ENCODE measurements at regions not wholly inside any gene's neighbourhood (a gene's known extent, or its start where the extent isn't known, plus 50 kb on each side); places are given as distances from the start of the nearest gene placed in this dataset.

DNA sequence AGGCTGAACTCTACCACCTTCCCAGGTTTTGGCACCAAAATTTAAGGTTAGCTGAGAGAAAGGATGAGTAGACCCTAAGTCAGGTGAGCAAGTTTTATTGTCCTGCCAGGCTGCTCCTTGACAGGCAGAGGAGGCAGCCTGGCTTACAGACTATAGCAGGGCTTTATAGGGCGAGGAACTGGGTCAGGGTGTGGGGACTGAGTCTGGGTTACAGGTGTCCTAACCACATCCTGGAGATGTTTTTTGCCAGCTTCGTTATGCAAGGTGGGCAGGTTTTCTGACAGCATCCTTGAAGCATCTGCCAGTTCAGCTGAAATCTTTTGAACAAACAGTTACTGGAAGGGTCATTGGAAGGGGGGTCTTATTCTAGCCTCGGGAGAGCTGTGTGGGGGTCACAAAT lies 905.7 kb upstream of the SLITRK5 start:
- H3K4me1 ChIP-seq, result no peaks in the 10 kb centered on the region
- ATAC-seq (ENCODE audit: low FRiP score in 2 of 2) (peak in 1 of 2 donors; percentile 21), DNase-seq (no peak)
- TF ChIP-seq POLR2AphosphoS5 (IDR thresholded peaks at IDR 0.05), result no peak
- no peak for TF ChIP-seq EP300 (IDR thresholded peaks at IDR 0.05)
- TF ChIP-seq, protein P1, sequence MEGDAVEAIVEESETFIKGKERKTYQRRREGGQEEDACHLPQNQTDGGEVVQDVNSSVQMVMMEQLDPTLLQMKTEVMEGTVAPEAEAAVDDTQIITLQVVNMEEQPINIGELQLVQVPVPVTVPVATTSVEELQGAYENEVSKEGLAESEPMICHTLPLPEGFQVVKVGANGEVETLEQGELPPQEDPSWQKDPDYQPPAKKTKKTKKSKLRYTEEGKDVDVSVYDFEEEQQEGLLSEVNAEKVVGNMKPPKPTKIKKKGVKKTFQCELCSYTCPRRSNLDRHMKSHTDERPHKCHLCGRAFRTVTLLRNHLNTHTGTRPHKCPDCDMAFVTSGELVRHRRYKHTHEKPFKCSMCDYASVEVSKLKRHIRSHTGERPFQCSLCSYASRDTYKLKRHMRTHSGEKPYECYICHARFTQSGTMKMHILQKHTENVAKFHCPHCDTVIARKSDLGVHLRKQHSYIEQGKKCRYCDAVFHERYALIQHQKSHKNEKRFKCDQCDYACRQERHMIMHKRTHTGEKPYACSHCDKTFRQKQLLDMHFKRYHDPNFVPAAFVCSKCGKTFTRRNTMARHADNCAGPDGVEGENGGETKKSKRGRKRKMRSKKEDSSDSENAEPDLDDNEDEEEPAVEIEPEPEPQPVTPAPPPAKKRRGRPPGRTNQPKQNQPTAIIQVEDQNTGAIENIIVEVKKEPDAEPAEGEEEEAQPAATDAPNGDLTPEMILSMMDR (IDR thresholded peaks at IDR 0.05), result no peak
- TF ChIP-seq POLR2A (IDR thresholded peaks at IDR 0.05), result no peak
- peaks cover 0 to 6% (median 0%) of the 10 kb centered on the region in 4 donors for H3K9me3 ChIP-seq
- WGBS, 2 donors, result 72 to 76% methylated on average over 3 of the region's 3 CpGs
- H3K4me3 ChIP-seq, result no peak overlapping the region
- no peaks in the 10 kb centered on the region for H3K36me3 ChIP-seq
- H3K27me3 ChIP-seq, result no peaks in the 10 kb centered on the region
- H3K27ac ChIP-seq, result no peak overlapping the region

DNA sequence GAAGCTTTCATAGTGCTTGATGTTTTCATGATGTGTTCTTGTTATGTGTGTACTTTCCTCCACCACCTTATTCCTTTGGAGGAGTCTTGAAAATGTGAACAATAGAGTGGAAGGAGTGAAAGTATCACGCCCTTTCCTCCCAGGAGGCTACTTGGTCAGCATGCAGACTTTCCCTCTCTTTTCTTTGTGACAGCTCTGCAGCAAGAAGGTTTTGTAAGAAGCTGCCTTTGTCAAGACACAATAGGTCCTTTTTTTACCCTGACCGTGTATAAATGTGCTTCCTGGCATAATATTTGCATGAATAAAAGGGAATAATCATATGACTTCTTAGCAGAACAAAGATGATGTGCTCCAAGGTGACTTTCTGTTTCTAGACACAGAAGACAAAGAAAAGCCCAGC lies 882.6 kb upstream of the SLITRK5 start:
- Histone ChIP-seq H3K4me3 (no peak overlapping the region), H3K36me3 (no peaks in the 10 kb centered on the region), H3K4me1 (no peaks in the 10 kb centered on the region), H3K9me3 (peaks cover 0 to 9% (median 0%) of the 10 kb centered on the region in 4 donors), H3K27ac (no peak overlapping the region), H3K27me3 (no peaks in the 10 kb centered on the region)
- WGBS, 2 donors, result 41 to 43% methylated on average over 2 of the region's 2 CpGs
- DNase-seq (no peak), ATAC-seq (ENCODE audit: low FRiP score in 2 of 2) (no peak)
- TF ChIP-seq EP300 (IDR thresholded peaks at IDR 0.05) (no peak), POLR2A (IDR thresholded peaks at IDR 0.05) (no peak), POLR2AphosphoS5 (IDR thresholded peaks at IDR 0.05) (no peak)
- TF ChIP-seq, protein P1 (IDR thresholded peaks at IDR 0.05), result no peak

DNA sequence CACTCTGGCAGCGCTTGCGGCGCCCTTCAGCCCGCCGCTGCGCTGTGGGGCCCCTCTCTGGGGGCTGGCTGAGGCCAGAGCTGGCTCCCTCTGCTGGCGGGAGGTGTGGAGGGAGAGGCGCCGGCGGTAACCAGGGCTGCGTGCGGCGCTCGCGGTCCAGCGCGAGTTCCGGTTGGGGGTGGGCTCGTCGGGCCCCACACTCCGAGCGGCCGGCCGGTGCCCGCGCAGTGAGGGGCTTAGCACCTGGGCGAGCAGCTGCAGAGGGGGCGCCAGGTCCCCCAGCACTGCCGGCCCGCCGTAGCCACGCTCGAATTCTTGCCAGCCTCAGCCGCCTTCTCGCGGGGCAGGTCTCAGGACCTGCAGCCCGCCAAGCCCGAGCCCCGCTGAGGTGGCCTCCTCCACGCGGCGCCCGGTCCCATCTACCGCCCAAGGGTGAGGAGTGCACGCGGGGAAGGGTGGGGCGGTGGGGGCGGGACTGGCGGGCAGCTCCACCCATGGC lies 879.0 kb upstream of the SLITRK5 start:
- DNase-seq, result peak in 1 of 2 donors; percentile 73
- ATAC-seq (ENCODE audit: low FRiP score in 2 of 2), result no peak
- no peak overlapping the region for H3K4me3 ChIP-seq
- no peak overlapping the region for H3K27ac ChIP-seq
- 93 to 99% methylated on average over 21 to 23 of the region's 49 CpGs for WGBS, 2 donors
- peaks cover 0 to 9% (median 0%) of the 10 kb centered on the region in 4 donors for H3K9me3 ChIP-seq
- TF ChIP-seq EP300 (IDR thresholded peaks at IDR 0.05) (no peak), POLR2A (IDR thresholded peaks at IDR 0.05) (no peak)
- TF ChIP-seq, protein P1 (IDR thresholded peaks at IDR 0.05), result no peak
- H3K36me3 ChIP-seq, result no peaks in the 10 kb centered on the region
- no peaks in the 10 kb centered on the region for H3K4me1 ChIP-seq
- no peaks in the 10 kb centered on the region for H3K27me3 ChIP-seq

DNA sequence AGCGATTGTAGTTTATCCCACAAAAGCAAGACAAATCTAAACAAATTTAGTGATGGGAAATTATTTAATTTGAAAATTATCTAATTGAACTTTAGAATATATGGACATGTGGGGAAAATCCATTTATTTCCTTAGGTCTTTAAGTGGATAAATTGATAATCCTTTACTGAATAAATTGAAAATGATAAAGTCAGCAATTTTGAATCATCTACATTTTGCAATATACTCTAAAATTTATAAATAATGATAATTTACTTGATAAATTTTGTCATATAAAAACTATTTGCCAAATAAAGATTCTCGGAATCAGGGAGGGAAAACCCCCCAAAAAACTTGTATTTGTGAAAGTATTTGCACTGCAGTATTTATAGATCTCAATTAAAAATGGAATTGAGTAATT lies 875.3 kb upstream of the SLITRK5 start:
- Histone ChIP-seq H3K27me3 (no peaks in the 10 kb centered on the region), H3K4me1 (no peaks in the 10 kb centered on the region), H3K9me3 (peaks cover 0 to 9% (median 0%) of the 10 kb centered on the region in 4 donors), H3K27ac (no peak overlapping the region), H3K36me3 (no peaks in the 10 kb centered on the region), H3K4me3 (no peak overlapping the region)
- no peak for ATAC-seq (ENCODE audit: low FRiP score in 2 of 2)
- 79 to 84% methylated on average over 2 of the region's 2 CpGs for whole genome bisulfite sequencing, 2 donors
- TF ChIP-seq POLR2AphosphoS5 (IDR thresholded peaks at IDR 0.05) (no peak), EP300 (IDR thresholded peaks at IDR 0.05) (no peak), POLR2A (IDR thresholded peaks at IDR 0.05) (no peak)
- TF ChIP-seq, protein P1 (IDR thresholded peaks at IDR 0.05), result no peak
- no peak for DNase-seq

DNA sequence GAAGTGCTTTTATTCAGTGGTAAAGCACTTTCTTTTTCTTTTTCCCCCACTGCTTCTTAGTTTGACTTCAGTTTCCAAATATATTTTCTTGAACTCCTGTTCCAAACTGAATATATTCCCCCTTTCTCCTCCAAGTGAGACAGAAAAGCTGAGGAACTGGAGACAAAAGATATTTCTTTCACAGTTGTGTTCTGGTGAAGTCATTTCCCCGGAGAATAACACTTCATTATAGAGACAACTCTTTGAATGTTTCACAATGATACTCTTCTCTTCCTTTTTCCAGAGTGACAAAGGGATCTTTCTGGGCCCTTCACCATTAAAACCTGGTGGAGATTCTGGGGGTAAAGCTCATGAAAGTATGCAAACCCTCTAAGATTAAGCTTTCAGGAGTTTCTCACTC lies 860.8 kb upstream of the SLITRK5 start:
- no peaks in the 10 kb centered on the region for H3K36me3 ChIP-seq
- no peaks in the 10 kb centered on the region for H3K4me1 ChIP-seq
- no peak for DNase-seq
- no peak for ATAC-seq (ENCODE audit: low FRiP score in 2 of 2)
- H3K27ac ChIP-seq, result no peak overlapping the region
- H3K9me3 ChIP-seq, result no peaks in the 10 kb centered on the region
- TF ChIP-seq, protein P1 (IDR thresholded peaks at IDR 0.05), result no peak
- TF ChIP-seq POLR2AphosphoS5 (IDR thresholded peaks at IDR 0.05), result no peak
- no peak for TF ChIP-seq EP300 (IDR thresholded peaks at IDR 0.05)
- no peak for TF ChIP-seq POLR2A (IDR thresholded peaks at IDR 0.05)
- WGBS, 2 donors, result 40 to 61% methylated on average over 1 of the region's 1 CpG
- H3K27me3 ChIP-seq, result no peaks in the 10 kb centered on the region
- no peak overlapping the region for H3K4me3 ChIP-seq
